HG02840 (cell line): ENCODE measurements at regions not wholly inside any gene's neighbourhood (a gene's known extent, or its start where the extent isn't known, plus 50 kb on each side); places are given as distances from the start of the nearest gene placed in this dataset.
"Not testable (repeated sequence)": the region's sequence is repeated elsewhere in the genome, so short reads cannot be mapped to it uniquely, and the experiment has no call there.

Experiments
- ATAC-seq: cut with Tn5 transposase; IDR thresholded peaks from one replicate; pipeline ENCODE4 v1.9.1; 2021; ENCODE audit warnings: mild to moderate bottlenecking, moderate library complexity, moderate number of reproducible peaks; ENCODE audit not compliant: unreplicated experiment, low FRiP score

- no peak for ATAC-seq
These were observed 165.1 kb upstream of the PRR16 start for GRCh38 chr5:120298981-120299380.

GRCh38 chr5:120304663-120305062 lies 159.4 kb upstream of the PRR16 start:
- no peak for ATAC-seq

GRCh38 chr5:120306303-120306702 lies 157.8 kb upstream of the PRR16 start:
- no peak for ATAC-seq

- no peak for ATAC-seq
These were observed 149.9 kb upstream of the PRR16 start for GRCh38 chr5:120314191-120314590.

GRCh38 chr5:120320626-120321025 lies 143.5 kb upstream of the PRR16 start:
- ATAC-seq = no peak

GRCh38 chr5:120326651-120327050 lies 137.4 kb upstream of the PRR16 start:
- no peak for ATAC-seq

- no peak for ATAC-seq
These were observed 136.9 kb upstream of the PRR16 start for GRCh38 chr5:120327180-120327579.

- ATAC-seq = no peak
These were observed 135.0 kb upstream of the PRR16 start for GRCh38 chr5:120329095-120329494.

- ATAC-seq = no peak
These were observed 133.5 kb upstream of the PRR16 start for GRCh38 chr5:120330558-120330957.

- ATAC-seq = no peak
These were observed 119.9 kb upstream of the PRR16 start for GRCh38 chr5:120344181-120344580.

GRCh38 chr5:120345947-120346346 lies 118.2 kb upstream of the PRR16 start:
- no peak for ATAC-seq

- ATAC-seq = not testable (repeated sequence)
These were observed 113.0 kb upstream of the PRR16 start for GRCh38 chr5:120351071-120351470.

GRCh38 chr5:120354126-120354525 lies 110.0 kb upstream of the PRR16 start:
- no peak for ATAC-seq

GRCh38 chr5:120358949-120359348 lies 105.2 kb upstream of the PRR16 start:
- no peak for ATAC-seq

- no peak for ATAC-seq
These were observed 102.2 kb upstream of the PRR16 start for GRCh38 chr5:120361941-120362340.

- ATAC-seq = no peak
These were observed 101.7 kb upstream of the PRR16 start for GRCh38 chr5:120362426-120362825.

- no peak for ATAC-seq
These were observed 98.2 kb upstream of the PRR16 start for GRCh38 chr5:120365656-120366446.

- ATAC-seq = no peak
These were observed 96.0 kb upstream of the PRR16 start for GRCh38 chr5:120367896-120368634.

- no peak for ATAC-seq
These were observed 95.0 kb upstream of the PRR16 start for GRCh38 chr5:120368923-120369715.

- no peak for ATAC-seq
These were observed 91.2 kb upstream of the PRR16 start for GRCh38 chr5:120372899-120373298.

- ATAC-seq = no peak
These were observed 88.9 kb upstream of the PRR16 start for GRCh38 chr5:120375248-120375647.
